Gastrocnemius medialis (tissue), 4 donors: ENCODE measurements at regions not wholly inside any gene's neighbourhood (a gene's known extent, or its start where the extent isn't known, plus 50 kb on each side); places are given as distances from the start of the nearest gene placed in this dataset.

Experiments
- POLR2A ChIP-seq, 2 donors: fragments of 450-650 bp; IDR thresholded peaks; one replicate each; pipeline ENCODE4 v1.6.1; 2017; ENCODE audit warnings: antibody characterized with exemption in 2 of 2, mild to moderate bottlenecking in 2 of 2, moderate library complexity in 2 of 2
- TF ChIP-seq, protein P1 (sequence below), 5 experiments: fragments of 450-650 bp in 3 of 5; fragments of 200-600 bp in 2 of 5; sonication (generic) in 2 of 5; IDR thresholded peaks in 4 of 5; conservative IDR thresholded peaks in 1 of 5; 1 replicate in 4 of 5; 2 replicates in 1 of 5; pipeline ENCODE4 v1.5.1; 2016 to 2019; ENCODE audit warnings: antibody characterized with exemption in 5 of 5, mild to moderate bottlenecking in 3 of 5, moderate library complexity in 3 of 5

GRCh38 chr5:130324953-130325671 lies 420.8 kb downstream of the CHSY3 start:
- TF ChIP-seq, protein P1, sequence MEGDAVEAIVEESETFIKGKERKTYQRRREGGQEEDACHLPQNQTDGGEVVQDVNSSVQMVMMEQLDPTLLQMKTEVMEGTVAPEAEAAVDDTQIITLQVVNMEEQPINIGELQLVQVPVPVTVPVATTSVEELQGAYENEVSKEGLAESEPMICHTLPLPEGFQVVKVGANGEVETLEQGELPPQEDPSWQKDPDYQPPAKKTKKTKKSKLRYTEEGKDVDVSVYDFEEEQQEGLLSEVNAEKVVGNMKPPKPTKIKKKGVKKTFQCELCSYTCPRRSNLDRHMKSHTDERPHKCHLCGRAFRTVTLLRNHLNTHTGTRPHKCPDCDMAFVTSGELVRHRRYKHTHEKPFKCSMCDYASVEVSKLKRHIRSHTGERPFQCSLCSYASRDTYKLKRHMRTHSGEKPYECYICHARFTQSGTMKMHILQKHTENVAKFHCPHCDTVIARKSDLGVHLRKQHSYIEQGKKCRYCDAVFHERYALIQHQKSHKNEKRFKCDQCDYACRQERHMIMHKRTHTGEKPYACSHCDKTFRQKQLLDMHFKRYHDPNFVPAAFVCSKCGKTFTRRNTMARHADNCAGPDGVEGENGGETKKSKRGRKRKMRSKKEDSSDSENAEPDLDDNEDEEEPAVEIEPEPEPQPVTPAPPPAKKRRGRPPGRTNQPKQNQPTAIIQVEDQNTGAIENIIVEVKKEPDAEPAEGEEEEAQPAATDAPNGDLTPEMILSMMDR (IDR thresholded peaks at IDR 0.05 in 4 of 5, conservative IDR thresholded peaks at IDR 0.05 in 1 of 5) = no peak
- no peak for TF ChIP-seq POLR2A (IDR thresholded peaks at IDR 0.05)
